Hematopoietic multipotent progenitor cell treated with erythropoietin and hydrocortisone succinate and interleukin-3 and kit ligand, for 17 days (in vitro differentiated cells): ENCODE measurements at regions not wholly inside any gene's neighbourhood (a gene's known extent, or its start where the extent isn't known, plus 50 kb on each side); places are given as distances from the start of the nearest gene placed in this dataset.

Experiments used
- DNase-seq: peaks from one replicate; pipeline ENCODE4 v3.0.0-alpha.2; 2015; ENCODE audit warnings: low spot score

GRCh38 chr2:199627417-199627816 is 169.7 kb upstream of the SATB2 start:
- DNase-seq, result no peak

GRCh38 chr2:199624958-199625357 is 167.2 kb upstream of the SATB2 start:
- no peak for DNase-seq

- DNase-seq, result no peak
Observed at GRCh38 chr2:199612509-199613130, 154.9 kb upstream of the SATB2 start.

GRCh38 chr2:199607914-199608313 is 150.2 kb upstream of the SATB2 start:
- DNase-seq, result no peak

GRCh38 chr2:199606193-199606780 is 148.5 kb upstream of the SATB2 start:
- DNase-seq, result no peak

GRCh38 chr2:199603721-199604291 is 146.1 kb upstream of the SATB2 start:
- DNase-seq, result no peak

GRCh38 chr2:199602896-199603717 is 145.4 kb upstream of the SATB2 start:
- DNase-seq, result no peak

GRCh38 chr2:199602271-199602895 is 144.6 kb upstream of the SATB2 start:
- no peak for DNase-seq

GRCh38 chr2:199596549-199596948 is 138.8 kb upstream of the SATB2 start:
- DNase-seq, result no peak

GRCh38 chr2:199594443-199594842 is 136.7 kb upstream of the SATB2 start:
- no peak for DNase-seq

- no peak for DNase-seq
Observed at GRCh38 chr2:199591826-199592225, 134.1 kb upstream of the SATB2 start.

GRCh38 chr2:199590321-199591203 is 132.8 kb upstream of the SATB2 start:
- no peak for DNase-seq

- no peak for DNase-seq
Observed at GRCh38 chr2:199589306-199589705, 131.6 kb upstream of the SATB2 start.

GRCh38 chr2:199588054-199588453 is 130.3 kb upstream of the SATB2 start:
- no peak for DNase-seq

- no peak for DNase-seq
Observed at GRCh38 chr2:199586646-199587045, 128.9 kb upstream of the SATB2 start.

- DNase-seq, result no peak
Observed at GRCh38 chr2:199583676-199584075, 125.9 kb upstream of the SATB2 start.

GRCh38 chr2:199581935-199582360 is 124.2 kb upstream of the SATB2 start:
- DNase-seq, result no peak

GRCh38 chr2:199581408-199581807 is 123.7 kb upstream of the SATB2 start:
- DNase-seq, result no peak

GRCh38 chr2:199575416-199575815 is 117.7 kb upstream of the SATB2 start:
- DNase-seq, result no peak

GRCh38 chr2:199572571-199572970 is 114.8 kb upstream of the SATB2 start:
- DNase-seq, result no peak

GRCh38 chr2:199570934-199571333 is 113.2 kb upstream of the SATB2 start:
- no peak for DNase-seq
